ENCODE measurements at regions not wholly inside any gene's neighbourhood (a gene's known extent, or its start where the extent isn't known, plus 50 kb on each side); places are given as distances from the start of the nearest gene placed in this dataset.

DNA sequence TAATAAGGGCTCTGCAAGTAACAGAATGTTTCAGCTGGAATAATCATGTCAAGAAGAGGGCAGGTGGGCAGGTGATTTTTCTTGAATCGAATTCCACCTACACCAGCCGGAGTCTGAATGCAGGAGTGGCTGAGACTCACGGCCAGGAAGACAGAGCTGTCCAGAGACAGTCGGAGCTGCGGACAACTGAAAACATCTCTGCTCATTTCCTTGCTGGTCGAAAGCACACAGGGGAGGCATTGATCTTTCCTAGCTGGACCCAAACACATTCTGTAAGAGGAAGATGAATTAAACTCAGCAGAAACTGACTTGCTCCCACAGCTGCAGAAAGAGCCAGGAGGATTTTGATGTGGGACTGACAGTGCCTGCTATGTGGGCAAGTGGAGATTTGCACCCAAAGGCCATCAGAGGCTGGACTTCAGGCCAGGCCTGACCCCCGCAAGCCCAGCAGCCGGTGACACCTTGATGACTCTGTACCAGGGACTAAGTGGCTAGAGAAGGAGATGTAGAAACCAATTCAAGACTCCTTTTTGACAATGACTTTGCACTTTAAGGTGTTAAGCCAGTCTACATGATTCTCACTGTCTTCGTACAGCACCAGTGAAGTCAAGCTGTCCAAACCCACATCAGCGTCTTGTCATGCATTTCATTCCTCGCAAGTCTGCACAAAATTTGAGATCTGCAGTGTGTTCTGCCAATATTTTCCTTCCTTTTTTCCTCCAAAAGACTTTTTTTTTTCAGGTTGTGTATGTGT is 169.4 kb downstream of the TEX36 start:
- no peak for DNase-seq (ENCODE audit: low read depth)

GRCh38 chr10:125510998-125511397 is 172.0 kb downstream of the TEX36 start:
- no peak for DNase-seq (ENCODE audit: low read depth)

GRCh38 chr10:125505648-125506047 is 177.3 kb downstream of the TEX36 start:
- no peak for DNase-seq (ENCODE audit: low read depth)

GRCh38 chr10:125502276-125502675 is 180.7 kb downstream of the TEX36 start:
- no peak for DNase-seq (ENCODE audit: low read depth)

DNA sequence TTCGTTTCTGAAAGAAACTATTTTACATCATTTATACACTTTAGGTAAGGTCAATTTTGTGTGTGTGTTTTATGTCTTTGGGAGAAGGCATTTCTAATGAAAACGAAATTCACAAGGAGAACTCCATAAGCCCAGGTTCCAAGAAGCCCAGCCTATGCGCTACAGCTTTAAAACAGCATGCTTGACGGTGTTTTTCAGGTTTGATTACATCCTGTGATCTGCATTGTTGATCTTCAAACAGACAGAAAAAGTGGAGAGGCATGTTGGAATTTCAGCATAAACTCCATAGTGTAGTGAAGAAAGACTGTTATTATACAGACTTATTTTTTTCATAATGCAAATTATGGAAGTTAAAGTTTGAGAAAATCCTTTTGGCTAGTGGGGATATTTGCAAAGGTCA is 187.6 kb downstream of the TEX36 start:
- no peak for DNase-seq (ENCODE audit: low read depth)

GRCh38 chr10:125494651-125495239 is 188.2 kb downstream of the TEX36 start:
- no peak for DNase-seq (ENCODE audit: low read depth)

- DNase-seq (ENCODE audit: low read depth): no peak
These were observed 191.6 kb downstream of the TEX36 start for GRCh38 chr10:125491381-125491780.

- DNase-seq (ENCODE audit: low read depth): no peak
These were observed 193.2 kb downstream of the TEX36 start for GRCh38 chr10:125489731-125490130.

- no peak for DNase-seq (ENCODE audit: low read depth)
These were observed 197.3 kb downstream of the TEX36 start for GRCh38 chr10:125485665-125486064.

GRCh38 chr10:125484035-125484732 is 198.8 kb downstream of the TEX36 start:
- no peak for DNase-seq (ENCODE audit: low read depth)

DNA sequence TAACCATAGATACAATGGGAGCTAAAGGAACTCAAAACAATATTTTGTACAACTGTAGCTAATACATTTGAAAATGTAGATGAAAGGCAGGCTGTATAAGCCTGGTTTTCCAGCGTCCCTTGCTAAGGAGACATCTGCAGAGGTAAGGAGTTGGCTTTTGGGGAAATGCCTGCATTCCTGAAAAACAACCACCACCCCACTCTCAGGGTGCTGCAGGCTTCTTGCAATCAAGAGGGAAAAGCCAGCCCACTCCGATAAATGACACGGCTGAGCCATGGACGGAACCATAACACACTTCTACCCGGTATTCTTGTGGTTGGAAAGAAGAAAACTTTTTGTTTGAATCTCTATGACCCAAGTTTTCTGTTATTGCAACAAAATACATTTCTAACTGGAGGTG is 200.3 kb downstream of the TEX36 start:
- no peak for DNase-seq (ENCODE audit: low read depth)

- DNase-seq (ENCODE audit: low read depth): no peak
These were observed 200.9 kb downstream of the TEX36 start for GRCh38 chr10:125482108-125482507.

- no peak for DNase-seq (ENCODE audit: low read depth)
These were observed 203.9 kb downstream of the TEX36 start for GRCh38 chr10:125479059-125479458.

DNA sequence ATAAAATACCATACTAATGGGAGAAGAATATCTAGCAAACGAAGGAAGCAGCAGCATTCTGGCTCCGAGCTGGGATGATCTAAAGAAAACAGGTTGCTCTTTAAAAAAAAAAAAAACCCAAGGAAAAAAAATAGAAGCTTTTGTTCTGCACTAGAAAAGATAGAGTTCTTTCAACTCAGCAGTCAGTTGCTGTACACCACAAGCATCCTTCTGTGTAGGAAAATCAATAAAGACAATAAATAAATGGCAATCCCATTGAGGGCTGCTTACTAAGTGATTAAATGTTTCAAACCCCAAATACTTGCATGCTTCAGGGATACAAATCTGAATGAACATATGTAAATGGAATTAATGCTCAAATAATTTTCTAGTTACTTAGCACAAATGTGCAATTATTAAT is 207.1 kb downstream of the TEX36 start:
- no peak for DNase-seq (ENCODE audit: low read depth)

DNA sequence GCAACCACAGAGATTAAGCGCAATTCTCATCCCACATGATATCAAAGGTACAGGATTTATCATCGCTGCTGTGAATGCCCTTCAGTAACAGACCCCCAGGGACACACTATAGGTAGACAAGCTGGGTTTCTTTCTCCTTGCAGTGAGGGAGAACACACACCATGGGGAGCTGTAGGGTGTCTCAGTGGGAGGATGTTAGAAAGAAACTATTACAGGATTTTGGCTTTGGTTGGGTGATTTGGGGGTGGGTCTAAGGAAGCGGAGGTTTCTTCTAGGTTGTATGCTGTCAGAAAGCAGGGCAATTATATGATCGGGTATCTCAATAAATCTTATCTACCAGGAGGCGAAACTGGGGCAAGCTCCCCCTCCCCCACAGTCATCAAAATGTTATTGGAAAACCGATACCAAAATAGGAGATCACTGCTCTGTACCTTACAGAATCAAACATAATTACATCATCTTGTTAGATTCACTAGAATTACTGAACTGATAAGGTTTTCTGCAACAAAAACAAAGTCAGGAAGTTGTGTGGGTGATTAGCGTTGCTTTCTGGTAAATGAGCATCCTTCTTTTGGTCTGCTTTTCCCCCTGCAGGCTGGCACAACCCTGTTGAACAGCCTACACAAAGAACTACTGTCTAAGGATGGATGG is 209.7 kb downstream of the TEX36 start:
- no peak for DNase-seq (ENCODE audit: low read depth)

GRCh38 chr10:125472010-125472607 is 210.9 kb downstream of the TEX36 start:
- no peak for DNase-seq (ENCODE audit: low read depth)

- no peak for DNase-seq (ENCODE audit: low read depth)
These were observed 214.7 kb downstream of the TEX36 start for GRCh38 chr10:125468278-125468677.

GRCh38 chr10:125466685-125467084 is 216.3 kb downstream of the TEX36 start:
- no peak for DNase-seq (ENCODE audit: low read depth)

- no peak for DNase-seq (ENCODE audit: low read depth)
These were observed 220.1 kb downstream of the TEX36 start for GRCh38 chr10:125462845-125463244.

GRCh38 chr10:125460326-125460725 is 222.6 kb downstream of the TEX36 start:
- DNase-seq (ENCODE audit: low read depth): no peak

- no peak for DNase-seq (ENCODE audit: low read depth)
These were observed 225.6 kb downstream of the TEX36 start for GRCh38 chr10:125457406-125457805.

GRCh38 chr10:125455855-125456254 is 227.1 kb downstream of the TEX36 start:
- no peak for DNase-seq (ENCODE audit: low read depth)
